CD4-positive, alpha-beta T cell treated with Interleukin-10 for 1 hour (primary cell): ENCODE measurements at regions not wholly inside any gene's neighbourhood (a gene's known extent, or its start where the extent isn't known, plus 50 kb on each side); places are given as distances from the start of the nearest gene placed in this dataset.

Experiments
- DNase-seq: peaks from one replicate; pipeline ENCODE4 v3.0.0-alpha.2; 2020

- no peak for DNase-seq
These were observed 318.4 kb downstream of the AJAP1 start for GRCh38 chr1:4972761-4973320.

- DNase-seq, result no peak
These were observed 317.3 kb downstream of the AJAP1 start for GRCh38 chr1:4971666-4972065.

- no peak for DNase-seq
These were observed 316.1 kb downstream of the AJAP1 start for GRCh38 chr1:4970532-4970931.

GRCh38 chr1:4969556-4970129 is 315.2 kb downstream of the AJAP1 start:
- no peak for DNase-seq

GRCh38 chr1:4965346-4966075 is 311.1 kb downstream of the AJAP1 start:
- DNase-seq, result no peak

- DNase-seq, result no peak
These were observed 310.4 kb downstream of the AJAP1 start for GRCh38 chr1:4964634-4965345.

GRCh38 chr1:4963251-4963650 is 308.8 kb downstream of the AJAP1 start:
- no peak for DNase-seq

- DNase-seq, result no peak
These were observed 308.4 kb downstream of the AJAP1 start for GRCh38 chr1:4962836-4963235.

GRCh38 chr1:4961935-4962645 is 307.7 kb downstream of the AJAP1 start:
- DNase-seq, result no peak

GRCh38 chr1:4960782-4961475 is 306.5 kb downstream of the AJAP1 start:
- DNase-seq, result no peak

GRCh38 chr1:4960336-4960735 is 305.9 kb downstream of the AJAP1 start:
- DNase-seq, result no peak

GRCh38 chr1:4959216-4959615 is 304.8 kb downstream of the AJAP1 start:
- no peak for DNase-seq

- DNase-seq, result no peak
These were observed 302.6 kb downstream of the AJAP1 start for GRCh38 chr1:4957027-4957426.

GRCh38 chr1:4954392-4954791 is 300.0 kb downstream of the AJAP1 start:
- DNase-seq, result no peak

GRCh38 chr1:4951601-4952000 is 297.2 kb downstream of the AJAP1 start:
- DNase-seq, result no peak

GRCh38 chr1:4946343-4946742 is 291.9 kb downstream of the AJAP1 start:
- DNase-seq, result no peak

GRCh38 chr1:4944911-4945310 is 290.5 kb downstream of the AJAP1 start:
- no peak for DNase-seq

- DNase-seq, result no peak
These were observed 289.7 kb downstream of the AJAP1 start for GRCh38 chr1:4944072-4944471.

- DNase-seq, result no peak
These were observed 284.9 kb downstream of the AJAP1 start for GRCh38 chr1:4939266-4939665.

GRCh38 chr1:4937876-4938534 is 283.6 kb downstream of the AJAP1 start:
- no peak for DNase-seq

- DNase-seq, result no peak
These were observed 281.4 kb downstream of the AJAP1 start for GRCh38 chr1:4935807-4936206.

GRCh38 chr1:4933232-4933631 is 278.8 kb downstream of the AJAP1 start:
- no peak for DNase-seq
